ENCODE measurements at regions not wholly inside any gene's neighbourhood (a gene's known extent, or its start where the extent isn't known, plus 50 kb on each side); places are given as distances from the start of the nearest gene placed in this dataset.
"Not testable (repeated sequence)": the region's sequence is repeated elsewhere in the genome, so short reads cannot be mapped to it uniquely, and the experiment has no call there.

DNA sequence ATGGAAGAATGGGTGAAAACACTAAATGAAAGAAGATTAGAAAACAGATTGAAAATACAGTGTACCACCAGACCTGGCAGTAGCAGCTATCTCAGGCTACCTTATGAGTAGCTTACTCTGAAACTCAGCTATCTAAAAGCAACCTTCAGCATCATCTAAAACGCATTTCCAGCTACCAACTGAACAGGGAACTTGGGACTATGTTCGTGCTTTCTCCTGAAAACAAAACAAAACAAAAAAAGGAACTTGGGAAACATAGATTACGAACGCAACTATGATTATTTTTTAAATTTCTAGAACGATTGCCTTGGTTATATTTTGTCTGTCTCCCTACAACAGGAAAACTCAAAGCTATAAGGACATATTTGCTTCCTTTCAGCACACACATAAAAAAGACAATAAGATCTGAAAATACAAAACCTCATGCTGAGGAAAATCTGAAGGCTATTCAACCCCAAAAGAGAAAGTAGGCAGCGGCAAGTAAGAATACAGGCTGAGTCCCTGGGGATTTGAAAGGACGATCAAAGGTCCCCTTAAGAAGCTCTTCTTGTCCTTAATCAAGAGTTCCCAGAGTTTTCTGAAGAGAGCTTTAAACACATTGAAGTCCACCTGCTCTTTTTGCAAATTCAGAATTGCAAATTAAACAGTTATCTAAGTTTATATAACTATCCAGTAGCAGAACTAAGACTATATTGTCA is 53.4 kb downstream of the OR2K2 start:
- H3K4me3 ChIP-seq = no peak overlapping the region
- H3K27me3 ChIP-seq (ENCODE audit: low read depth) = 0 out of 2 replicates have a peak, but pooled peaks cover 2% of the 10 kb centered on the region
- H3K36me3 ChIP-seq (replicated peaks) = no peaks in the 10 kb centered on the region
- no peaks in the 10 kb centered on the region for H3K9me3 ChIP-seq
- DNase-seq (ENCODE audit: low spot score in 2 of 2) = peak in 1 of 2 experiments; percentile 5
- in situ Hi-C loops (cut with MboI; ENCODE audit: low sequenced_read_pairs) = loop anchor here (25.0 kb wide), 3 partner anchors 239 to 1089 kb away; partner anchors contain the start of gene LPAR1
- H3K4me1 ChIP-seq = peaks cover 4% of the 10 kb centered on the region; the same call in 1 of the 2 replicates

DNA sequence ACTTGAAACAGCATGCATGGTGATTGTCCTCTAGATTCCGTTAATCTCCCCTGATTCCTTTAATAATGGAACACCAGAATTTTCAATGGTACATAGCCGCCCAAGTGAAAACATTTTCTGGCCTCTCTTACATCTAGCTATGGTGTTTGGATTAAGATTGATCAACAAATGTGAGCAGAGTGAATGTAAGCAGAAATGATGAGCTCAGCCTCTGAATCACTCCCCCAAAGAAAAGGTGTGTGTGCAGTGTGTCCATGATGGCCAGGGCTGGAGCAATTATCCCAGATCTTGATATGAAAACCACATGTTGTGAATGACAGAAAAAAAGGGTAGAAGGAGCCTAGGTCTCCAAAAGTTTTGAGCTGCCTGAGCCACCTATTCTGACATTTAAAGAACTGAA is 55.3 kb downstream of the OR2K2 start:
- DNase-seq (ENCODE audit: low spot score in 2 of 2) = no peak
- Histone ChIP-seq H3K4me3 (no peak overlapping the region), H3K9me3 (no peaks in the 10 kb centered on the region), H3K4me1 (peaks cover 4% of the 10 kb centered on the region; the same call in 1 of the 2 replicates), H3K27me3 (ENCODE audit: low read depth) (0 out of 2 replicates have a peak, but pooled peaks cover 2% of the 10 kb centered on the region), H3K36me3 (replicated peaks) (no peaks in the 10 kb centered on the region)
- in situ Hi-C loops (cut with MboI; ENCODE audit: low sequenced_read_pairs) = loop anchor here (25.0 kb wide), 3 partner anchors 237 to 1087 kb away; partner anchors contain the start of gene LPAR1

DNA sequence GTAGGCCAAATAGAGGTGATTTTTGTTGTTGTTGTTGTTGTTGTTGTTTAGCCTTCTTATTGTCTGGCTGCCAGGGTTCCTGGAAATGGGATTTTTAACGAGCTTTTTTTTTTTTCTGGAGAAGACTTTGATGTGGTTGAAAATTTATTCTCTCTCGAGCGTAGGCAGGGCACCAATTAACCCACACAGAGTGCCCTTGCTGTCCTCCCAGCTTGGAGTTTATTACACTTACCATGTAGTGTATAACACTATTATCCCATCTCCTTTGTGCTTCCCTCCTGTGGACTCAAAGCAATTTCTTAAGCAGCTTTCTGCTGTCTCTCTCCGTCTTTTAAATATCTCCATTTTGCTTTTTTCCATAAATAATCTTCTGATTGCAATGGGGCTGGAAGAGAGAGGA is 57.4 kb downstream of the OR2K2 start:
- H3K9me3 ChIP-seq = no peaks in the 10 kb centered on the region
- DNase-seq (ENCODE audit: low spot score in 2 of 2) = no peak
- H3K27me3 ChIP-seq (ENCODE audit: low read depth) = 0 out of 2 replicates have a peak, but pooled peaks cover 2% of the 10 kb centered on the region
- in situ Hi-C loops (cut with MboI; ENCODE audit: low sequenced_read_pairs) = no loop called here
- no peaks in the 10 kb centered on the region for H3K36me3 ChIP-seq (replicated peaks)
- H3K4me3 ChIP-seq = no peak overlapping the region
- peaks cover 4% of the 10 kb centered on the region; the same call in 1 of the 2 replicates for H3K4me1 ChIP-seq

DNA sequence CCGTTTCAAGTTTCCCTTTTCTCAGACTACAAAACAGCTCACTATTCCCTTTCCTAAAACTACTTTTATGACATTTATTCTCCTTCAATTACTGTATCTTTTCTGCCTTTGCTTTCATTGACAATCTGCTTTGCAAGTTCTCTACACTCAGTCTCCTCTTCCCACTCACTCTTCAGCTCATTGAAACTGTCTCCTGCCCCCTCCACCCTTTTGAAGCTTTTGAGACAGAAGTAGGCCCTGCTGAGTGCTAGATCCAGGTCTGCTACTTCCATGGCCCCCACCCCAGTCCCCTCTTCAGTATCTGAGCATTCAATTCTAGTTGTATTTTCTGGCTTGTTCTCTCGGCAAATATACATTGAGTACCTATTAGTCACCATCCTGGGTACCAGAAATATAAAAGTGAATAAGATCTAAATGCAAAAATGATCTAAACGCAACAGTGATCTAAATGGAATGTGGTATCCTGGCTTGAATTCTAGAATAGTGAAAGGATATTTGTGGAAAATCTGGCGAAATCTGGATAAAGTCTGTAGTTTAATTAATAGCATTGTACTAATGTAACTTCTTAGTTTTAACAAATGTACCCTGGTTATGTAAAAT is 58.4 kb downstream of the OR2K2 start:
- no peaks in the 10 kb centered on the region for H3K9me3 ChIP-seq
- no peaks in the 10 kb centered on the region for H3K4me1 ChIP-seq
- H3K36me3 ChIP-seq (replicated peaks) = no peaks in the 10 kb centered on the region
- in situ Hi-C loops (cut with MboI; ENCODE audit: low sequenced_read_pairs) = no loop called here
- no peak for DNase-seq (ENCODE audit: low spot score in 2 of 2)
- H3K27me3 ChIP-seq (ENCODE audit: low read depth) = 0 out of 2 replicates have a peak, but pooled peaks cover 2% of the 10 kb centered on the region
- H3K4me3 ChIP-seq = no peak overlapping the region

DNA sequence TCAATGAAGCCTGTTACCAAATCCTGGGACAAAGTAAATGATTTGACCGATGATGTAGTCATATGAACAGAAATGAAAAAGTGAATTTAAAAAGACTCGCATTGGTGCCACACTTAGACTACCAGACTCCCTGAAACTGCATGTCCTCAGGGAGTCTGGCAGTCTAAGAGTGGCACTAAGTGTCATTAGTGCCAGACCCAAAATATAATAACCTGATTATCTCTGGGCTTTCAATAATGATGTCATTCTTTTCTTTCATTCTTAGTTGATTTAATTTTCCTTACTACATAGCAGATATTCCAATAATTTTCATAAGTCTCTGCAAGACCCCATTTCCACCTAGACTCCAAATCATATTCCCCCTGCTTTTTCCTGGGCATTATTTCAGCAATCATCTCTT is 59.0 kb downstream of the OR2K2 start:
- Histone ChIP-seq H3K4me3 (no peak overlapping the region), H3K4me1 (no peaks in the 10 kb centered on the region), H3K9me3 (no peaks in the 10 kb centered on the region), H3K27me3 (ENCODE audit: low read depth) (0 out of 2 replicates have a peak, but pooled peaks cover 2% of the 10 kb centered on the region), H3K36me3 (replicated peaks) (no peaks in the 10 kb centered on the region)
- DNase-seq (ENCODE audit: low spot score in 2 of 2) = no peak
- in situ Hi-C loops (cut with MboI; ENCODE audit: low sequenced_read_pairs) = no loop called here

- H3K4me3 ChIP-seq; H3K9me3 ChIP-seq; DNase-seq (ENCODE audit: low spot score in 2 of 2); H3K27me3 ChIP-seq (ENCODE audit: low read depth); H3K4me1 ChIP-seq; H3K36me3 ChIP-seq (replicated peaks); in situ Hi-C loops (cut with MboI; ENCODE audit: low sequenced_read_pairs): not testable (repeated sequence)
These were observed 64.0 kb downstream of the OR2K2 start for GRCh38 chr9:111266024-111266423.

GRCh38 chr9:111263116-111263515 is 66.9 kb downstream of the OR2K2 start:
- DNase-seq (ENCODE audit: low spot score in 2 of 2) = no peak
- H3K9me3 ChIP-seq = no peaks in the 10 kb centered on the region
- in situ Hi-C loops (cut with MboI; ENCODE audit: low sequenced_read_pairs) = no loop called here
- H3K4me1 ChIP-seq = no peaks in the 10 kb centered on the region
- no peak overlapping the region for H3K4me3 ChIP-seq
- no peaks in the 10 kb centered on the region for H3K27me3 ChIP-seq (ENCODE audit: low read depth)
- H3K36me3 ChIP-seq (replicated peaks) = no peaks in the 10 kb centered on the region

DNA sequence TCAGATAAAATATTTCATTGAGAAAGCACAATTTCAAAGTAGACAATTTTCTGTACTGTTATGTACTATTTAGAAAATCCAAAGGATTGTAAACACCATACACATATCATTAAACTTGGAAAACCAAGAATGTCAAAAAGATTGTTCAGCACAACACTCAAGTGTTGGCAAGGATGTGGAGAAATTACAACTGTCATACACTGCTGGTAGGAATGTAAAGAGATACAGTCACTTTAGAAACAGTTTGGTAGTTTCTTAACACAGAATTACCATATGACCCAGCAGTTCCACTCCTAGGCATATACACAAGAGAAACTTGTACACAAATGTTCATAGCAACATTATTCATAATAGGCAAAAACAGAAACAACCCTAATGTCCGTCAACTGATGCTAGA is 71.2 kb downstream of the OR2K2 start:
- H3K36me3 ChIP-seq (replicated peaks) = no peaks in the 10 kb centered on the region
- no peaks in the 10 kb centered on the region for H3K9me3 ChIP-seq
- H3K4me1 ChIP-seq = no peaks in the 10 kb centered on the region
- no peak for DNase-seq (ENCODE audit: low spot score in 2 of 2)
- H3K27me3 ChIP-seq (ENCODE audit: low read depth) = no peaks in the 10 kb centered on the region
- in situ Hi-C loops (cut with MboI; ENCODE audit: low sequenced_read_pairs) = no loop called here
- no peak overlapping the region for H3K4me3 ChIP-seq

GRCh38 chr9:111258209-111258874 is 71.7 kb downstream of the OR2K2 start:
- H3K4me3 ChIP-seq = no peak overlapping the region
- no peak for DNase-seq (ENCODE audit: low spot score in 2 of 2)
- no peaks in the 10 kb centered on the region for H3K27me3 ChIP-seq (ENCODE audit: low read depth)
- no peaks in the 10 kb centered on the region for H3K36me3 ChIP-seq (replicated peaks)
- no peaks in the 10 kb centered on the region for H3K4me1 ChIP-seq
- in situ Hi-C loops (cut with MboI; ENCODE audit: low sequenced_read_pairs) = no loop called here
- no peaks in the 10 kb centered on the region for H3K9me3 ChIP-seq

- no peaks in the 10 kb centered on the region for H3K27me3 ChIP-seq (ENCODE audit: low read depth)
- no peak for DNase-seq (ENCODE audit: low spot score in 2 of 2)
- in situ Hi-C loops (cut with MboI; ENCODE audit: low sequenced_read_pairs) = no loop called here
- no peaks in the 10 kb centered on the region for H3K9me3 ChIP-seq
- no peak overlapping the region for H3K4me3 ChIP-seq
- no peaks in the 10 kb centered on the region for H3K4me1 ChIP-seq
- no peaks in the 10 kb centered on the region for H3K36me3 ChIP-seq (replicated peaks)
These were observed 76.1 kb downstream of the OR2K2 start for GRCh38 chr9:111253742-111254437.

DNA sequence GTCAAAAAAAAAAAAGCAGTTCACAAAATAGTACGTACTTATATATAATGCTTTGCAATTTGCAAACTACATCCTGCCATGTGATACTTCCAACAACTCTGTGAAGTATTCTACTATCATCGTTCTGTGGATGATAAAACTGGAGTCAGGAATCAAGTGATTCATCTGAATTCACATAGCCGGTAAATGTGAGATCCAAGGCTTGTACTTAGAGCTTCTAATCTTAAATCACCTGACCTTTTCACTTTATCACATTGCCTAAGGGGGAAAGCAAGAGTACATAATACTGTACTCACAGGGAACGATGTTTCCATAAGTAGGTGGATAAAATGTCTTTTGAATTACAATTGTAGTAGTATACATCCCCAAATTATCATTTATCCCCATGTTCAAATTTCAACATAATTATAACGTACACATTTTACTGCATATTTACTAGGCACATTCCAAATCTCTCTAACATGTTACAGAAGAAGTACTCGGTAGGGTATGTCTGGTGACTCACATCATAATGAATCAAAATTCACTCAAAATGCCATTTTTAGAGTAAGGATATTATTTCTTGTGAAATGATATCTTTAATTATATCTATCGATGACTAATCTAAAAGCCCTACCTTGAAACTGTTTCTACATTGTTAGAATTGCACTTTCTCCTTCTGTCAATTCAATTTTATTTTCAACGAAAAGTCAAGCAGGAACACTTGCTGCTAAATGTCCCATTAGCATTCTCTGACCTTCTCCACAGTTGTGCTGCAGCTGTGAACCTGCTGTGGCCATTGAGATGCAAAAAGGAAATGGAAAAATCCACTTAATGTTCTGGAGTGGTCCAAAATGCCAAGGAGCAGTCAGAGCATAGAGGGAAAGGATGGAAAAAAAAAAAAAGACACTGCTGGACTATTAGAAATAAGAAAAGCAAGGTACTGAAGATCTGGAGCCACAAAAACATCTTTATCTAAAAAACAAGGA is 78.9 kb downstream of the OR2K2 start:
- DNase-seq (ENCODE audit: low spot score in 2 of 2) = no peak
- no peaks in the 10 kb centered on the region for H3K27me3 ChIP-seq (ENCODE audit: low read depth)
- H3K4me3 ChIP-seq = no peak overlapping the region
- H3K9me3 ChIP-seq = no peaks in the 10 kb centered on the region
- H3K4me1 ChIP-seq = no peaks in the 10 kb centered on the region
- H3K36me3 ChIP-seq (replicated peaks) = no peaks in the 10 kb centered on the region
- in situ Hi-C loops (cut with MboI; ENCODE audit: low sequenced_read_pairs) = no loop called here

DNA sequence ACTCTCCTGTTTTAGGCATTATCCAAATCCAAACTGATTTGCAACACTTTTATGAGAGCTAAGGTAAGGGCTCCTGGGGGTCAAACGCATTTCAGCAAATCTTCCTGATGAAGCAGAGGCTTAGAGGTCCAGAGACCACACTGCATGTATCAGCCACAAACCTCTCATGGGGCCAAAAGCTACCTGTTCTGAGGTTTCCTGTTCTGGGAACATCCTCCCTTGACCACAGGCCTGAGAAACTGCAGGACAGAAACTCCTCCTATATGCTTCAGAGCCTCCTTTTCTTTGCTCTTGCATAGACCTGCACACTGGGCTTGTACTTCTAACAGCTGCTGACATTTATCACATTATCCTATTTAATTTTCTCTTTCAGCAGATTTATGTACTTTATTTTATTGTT is 92.6 kb downstream of the OR2K2 start:
- Histone ChIP-seq H3K4me3 (no peak overlapping the region), H3K9me3 (no peaks in the 10 kb centered on the region), H3K27me3 (ENCODE audit: low read depth) (no peaks in the 10 kb centered on the region), H3K36me3 (replicated peaks) (no peaks in the 10 kb centered on the region), H3K4me1 (no peaks in the 10 kb centered on the region)
- in situ Hi-C loops (cut with MboI; ENCODE audit: low sequenced_read_pairs) = no loop called here
- DNase-seq (ENCODE audit: low spot score in 2 of 2) = no peak

DNA sequence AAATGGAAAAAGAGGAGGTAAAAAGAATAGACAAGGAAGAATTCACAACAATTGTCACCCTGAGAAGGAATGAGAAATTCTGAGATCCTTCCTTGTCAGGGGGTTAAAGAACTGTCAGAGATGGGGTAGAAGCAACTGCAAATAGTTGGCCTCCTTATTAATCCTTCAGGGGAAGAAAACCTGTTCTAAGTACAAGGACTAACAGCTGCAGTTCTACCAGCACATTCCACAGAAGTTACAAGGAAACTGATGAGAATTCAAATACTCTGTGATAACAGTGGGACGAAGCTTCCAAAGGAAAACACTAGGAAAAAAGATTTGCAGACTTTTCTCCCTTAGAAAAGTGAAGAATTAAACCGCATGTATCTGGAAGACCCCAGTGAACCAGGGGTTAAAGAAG is 93.7 kb downstream of the OR2K2 start:
- H3K27me3 ChIP-seq (ENCODE audit: low read depth) = no peaks in the 10 kb centered on the region
- no peak overlapping the region for H3K4me3 ChIP-seq
- H3K9me3 ChIP-seq = no peaks in the 10 kb centered on the region
- no peak for DNase-seq (ENCODE audit: low spot score in 2 of 2)
- H3K4me1 ChIP-seq = no peaks in the 10 kb centered on the region
- in situ Hi-C loops (cut with MboI; ENCODE audit: low sequenced_read_pairs) = no loop called here
- no peaks in the 10 kb centered on the region for H3K36me3 ChIP-seq (replicated peaks)

Data from HAP-1 (cell line).